DOHH2 (cell line): ENCODE measurements at regions not wholly inside any gene's neighbourhood (a gene's known extent, or its start where the extent isn't known, plus 50 kb on each side); places are given as distances from the start of the nearest gene placed in this dataset.

Experiments used
- H3F3A ChIP-seq: fragments of 200-600 bp; sonication (generic), shearing (Covaris generic); 2 replicates; pipeline ENCODE4 v1.6.0; 2016; ENCODE audit warnings: antibody characterized with exemption, mild to moderate bottlenecking; ENCODE audit not compliant: control insufficient read depth, insufficient read depth
- H3K27ac ChIP-seq: fragments of 200-600 bp; sonication (generic); 2 replicates; pipeline ENCODE4 v1.5.1; 2014; ENCODE audit warnings: low read depth, mild to moderate bottlenecking, low read length, moderate library complexity
- H3K27me3 ChIP-seq: fragments of 200-600 bp; sonication (generic); 2 replicates; pipeline ENCODE4 v1.6.1; 2014; ENCODE audit warnings: mild to moderate bottlenecking, low read length, mixed read lengths; ENCODE audit not compliant: control insufficient read depth
- H3K36me3 ChIP-seq: fragments of 200-600 bp; sonication (generic); 2 replicates; pipeline ENCODE4 v1.6.1; 2014; ENCODE audit warnings: mild to moderate bottlenecking, low read length, moderate library complexity, mixed read lengths; ENCODE audit not compliant: control insufficient read depth
- H3K4me1 ChIP-seq: fragments of 200-600 bp; sonication (generic); 2 replicates; pipeline ENCODE4 v1.6.1; 2014; ENCODE audit warnings: mild to moderate bottlenecking, low read length, mixed read lengths; ENCODE audit not compliant: control insufficient read depth
- H3K4me2 ChIP-seq: fragments of 200-600 bp; sonication (generic); 2 replicates; pipeline ENCODE4 v1.6.0; 2014; ENCODE audit warnings: mild to moderate bottlenecking, low read length, moderate library complexity
- H3K4me3 ChIP-seq: fragments of 200-600 bp; sonication (generic); 2 replicates; pipeline ENCODE4 v1.5.1; 2014; ENCODE audit warnings: mild to moderate bottlenecking, low read length, mixed read lengths
- H3K79me2 ChIP-seq: fragments of 200-600 bp; sonication (generic); 2 replicates; pipeline ENCODE4 v1.6.1; 2014; ENCODE audit warnings: mild to moderate bottlenecking, low read length, mixed read lengths; ENCODE audit not compliant: control insufficient read depth
- H3K9me2 ChIP-seq: fragments of 200-600 bp; sonication (generic); replicated peaks from 2 replicates; pipeline ENCODE4 v1.6.1; 2014; ENCODE audit warnings: mild to moderate bottlenecking, low read length, mixed read lengths; ENCODE audit not compliant: control insufficient read depth
- H3K9me3 ChIP-seq: fragments of 200-600 bp; sonication (generic); 2 replicates; pipeline ENCODE4 v1.6.1; 2014; ENCODE audit warnings: antibody characterized with exemption, low read length, mixed read lengths; ENCODE audit not compliant: control insufficient read depth, insufficient read depth
- H4K20me1 ChIP-seq: fragments of 200-600 bp; sonication (generic); 2 replicates; pipeline ENCODE4 v1.6.0; 2014; ENCODE audit warnings: low read depth, mild to moderate bottlenecking, antibody characterized with exemption, low read length, moderate library complexity; ENCODE audit not compliant: control insufficient read depth, insufficient read depth
- EZH2phosphoT487 ChIP-seq: fragments of 200-600 bp; sonication (generic); IDR thresholded peaks from 2 replicates; pipeline ENCODE4 v1.6.1; 2017; ENCODE audit warnings: borderline replicate concordance, mild to moderate bottlenecking, antibody characterized with exemption, low read length, moderate library complexity, mixed read lengths
- TF ChIP-seq, protein P1 (sequence below): fragments of 200-600 bp; sonication (generic); IDR thresholded peaks from one replicate; pipeline ENCODE4 v1.5.1; 2014; ENCODE audit warnings: antibody characterized with exemption, mild to moderate bottlenecking, low read depth, low read length; ENCODE audit not compliant: poor library complexity, severe bottlenecking

- H3K9me3 ChIP-seq = no peaks in the 10 kb centered on the region
- H3K4me1 ChIP-seq = no peaks in the 10 kb centered on the region
- no peak overlapping the region for H3K27ac ChIP-seq
- H3K27me3 ChIP-seq = no peaks in the 10 kb centered on the region
- TF ChIP-seq EZH2phosphoT487 = no peak
- no peaks in the 10 kb centered on the region for H3K79me2 ChIP-seq
- H3K4me2 ChIP-seq = no peak overlapping the region
- no peaks in the 10 kb centered on the region for H3K36me3 ChIP-seq
- H3K4me3 ChIP-seq = no peak overlapping the region
- no peaks in the 10 kb centered on the region for H3K9me2 ChIP-seq
- no peaks in the 10 kb centered on the region for H3F3A ChIP-seq
- H4K20me1 ChIP-seq = no peaks in the 10 kb centered on the region
Observed at GRCh38 chr5:125581311-125581710, 834.9 kb upstream of the ZNF608 start.

GRCh38 chr5:125582352-125582751 is 835.9 kb upstream of the ZNF608 start:
- H3K27ac ChIP-seq = no peak overlapping the region
- no peaks in the 10 kb centered on the region for H3K9me3 ChIP-seq
- TF ChIP-seq EZH2phosphoT487 = no peak
- TF ChIP-seq, protein P1, sequence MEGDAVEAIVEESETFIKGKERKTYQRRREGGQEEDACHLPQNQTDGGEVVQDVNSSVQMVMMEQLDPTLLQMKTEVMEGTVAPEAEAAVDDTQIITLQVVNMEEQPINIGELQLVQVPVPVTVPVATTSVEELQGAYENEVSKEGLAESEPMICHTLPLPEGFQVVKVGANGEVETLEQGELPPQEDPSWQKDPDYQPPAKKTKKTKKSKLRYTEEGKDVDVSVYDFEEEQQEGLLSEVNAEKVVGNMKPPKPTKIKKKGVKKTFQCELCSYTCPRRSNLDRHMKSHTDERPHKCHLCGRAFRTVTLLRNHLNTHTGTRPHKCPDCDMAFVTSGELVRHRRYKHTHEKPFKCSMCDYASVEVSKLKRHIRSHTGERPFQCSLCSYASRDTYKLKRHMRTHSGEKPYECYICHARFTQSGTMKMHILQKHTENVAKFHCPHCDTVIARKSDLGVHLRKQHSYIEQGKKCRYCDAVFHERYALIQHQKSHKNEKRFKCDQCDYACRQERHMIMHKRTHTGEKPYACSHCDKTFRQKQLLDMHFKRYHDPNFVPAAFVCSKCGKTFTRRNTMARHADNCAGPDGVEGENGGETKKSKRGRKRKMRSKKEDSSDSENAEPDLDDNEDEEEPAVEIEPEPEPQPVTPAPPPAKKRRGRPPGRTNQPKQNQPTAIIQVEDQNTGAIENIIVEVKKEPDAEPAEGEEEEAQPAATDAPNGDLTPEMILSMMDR = no peak
- no peaks in the 10 kb centered on the region for H3F3A ChIP-seq
- no peaks in the 10 kb centered on the region for H3K79me2 ChIP-seq
- no peaks in the 10 kb centered on the region for H4K20me1 ChIP-seq
- H3K4me3 ChIP-seq = no peak overlapping the region
- no peaks in the 10 kb centered on the region for H3K9me2 ChIP-seq
- H3K36me3 ChIP-seq = no peaks in the 10 kb centered on the region
- no peak overlapping the region for H3K4me2 ChIP-seq
- no peaks in the 10 kb centered on the region for H3K27me3 ChIP-seq
- no peaks in the 10 kb centered on the region for H3K4me1 ChIP-seq

- H3K4me1 ChIP-seq = no peaks in the 10 kb centered on the region
Observed at GRCh38 chr5:125583321-125584139, 837.1 kb upstream of the ZNF608 start.

GRCh38 chr5:125584140-125584520 is 837.7 kb upstream of the ZNF608 start:
- H3K4me3 ChIP-seq = no peak overlapping the region
- no peaks in the 10 kb centered on the region for H4K20me1 ChIP-seq
- H3K9me3 ChIP-seq = no peaks in the 10 kb centered on the region
- TF ChIP-seq EZH2phosphoT487 = no peak
- TF ChIP-seq, protein P1 = no peak
- no peaks in the 10 kb centered on the region for H3F3A ChIP-seq
- no peaks in the 10 kb centered on the region for H3K4me1 ChIP-seq
- H3K36me3 ChIP-seq = no peaks in the 10 kb centered on the region
- H3K27me3 ChIP-seq = no peaks in the 10 kb centered on the region
- no peaks in the 10 kb centered on the region for H3K79me2 ChIP-seq
- H3K27ac ChIP-seq = no peak overlapping the region
- H3K4me2 ChIP-seq = no peak overlapping the region
- no peaks in the 10 kb centered on the region for H3K9me2 ChIP-seq

More at GRCh38 chr5:125583321-125584139, 837.1 kb upstream of the ZNF608 start:
- H3K27me3 ChIP-seq = no peaks in the 10 kb centered on the region
- H4K20me1 ChIP-seq = no peaks in the 10 kb centered on the region
- H3K9me2 ChIP-seq = no peaks in the 10 kb centered on the region
- TF ChIP-seq, protein P1 = no peak
- TF ChIP-seq EZH2phosphoT487 = no peak
- H3K79me2 ChIP-seq = no peaks in the 10 kb centered on the region
- no peaks in the 10 kb centered on the region for H3F3A ChIP-seq
- H3K9me3 ChIP-seq = no peaks in the 10 kb centered on the region
- H3K4me3 ChIP-seq = no peak overlapping the region
- no peak overlapping the region for H3K4me2 ChIP-seq
- no peak overlapping the region for H3K27ac ChIP-seq
- no peaks in the 10 kb centered on the region for H3K36me3 ChIP-seq
